AG09319 (cell line): ENCODE measurements at regions not wholly inside any gene's neighbourhood (a gene's known extent, or its start where the extent isn't known, plus 50 kb on each side); places are given as distances from the start of the nearest gene placed in this dataset.
"Not testable (repeated sequence)": the region's sequence is repeated elsewhere in the genome, so short reads cannot be mapped to it uniquely, and the experiment has no call there.

ENCODE experiments used
- DNase-seq: peaks from one replicate; pipeline ENCODE4 v3.0.0-alpha.2; 2010; ENCODE audit warnings: low read depth; ENCODE audit errors: extremely low read depth
- CTCF ChIP-seq: IDR thresholded peaks from 2 replicates; pipeline ENCODE4 v1.5.1; 2011; ENCODE audit warnings: low read depth, mild to moderate bottlenecking, inconsistent platforms, low read length, moderate library complexity

DNA sequence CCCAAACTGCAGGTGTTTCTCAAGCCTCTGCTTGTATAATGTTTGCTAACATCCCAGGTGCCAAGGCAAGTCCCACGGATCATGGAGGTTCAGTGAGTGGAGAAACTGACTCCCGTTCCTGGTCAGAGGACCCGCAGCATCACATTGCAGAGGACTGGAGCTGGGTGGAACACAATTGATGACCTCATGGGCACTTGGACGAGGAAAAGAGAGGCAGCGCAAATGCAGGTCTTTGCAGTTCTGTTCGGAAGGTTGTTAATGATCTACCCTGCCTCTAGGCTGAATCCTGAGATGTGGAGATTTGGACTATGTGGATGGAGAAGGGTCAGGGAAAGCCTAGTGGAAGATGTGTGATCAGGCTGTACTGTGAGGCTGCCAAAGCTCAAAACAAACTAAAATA is 192.9 kb downstream of the DUSP10 start:
- no peak for DNase-seq
- TF ChIP-seq CTCF, result no peak

DNA sequence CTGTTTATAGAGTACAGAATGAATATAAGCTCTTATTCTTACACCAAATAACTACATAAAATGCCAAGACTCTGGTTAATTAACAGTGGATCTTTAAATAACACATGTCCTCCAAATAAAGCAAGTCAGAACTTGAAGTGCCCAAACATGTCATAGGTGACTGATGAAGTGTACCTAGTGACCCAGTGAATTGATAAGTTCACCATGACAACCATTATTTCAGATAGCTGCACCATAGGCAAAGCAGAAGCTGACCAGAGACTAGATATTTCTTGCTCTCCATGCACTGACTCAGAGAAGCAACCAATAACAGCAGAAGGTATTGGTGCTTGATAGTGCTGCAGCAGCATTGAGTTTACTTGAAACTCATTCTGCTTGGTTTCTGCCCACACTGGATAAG is 192.1 kb downstream of the DUSP10 start:
- no peak for TF ChIP-seq CTCF
- DNase-seq, result no peak

DNA sequence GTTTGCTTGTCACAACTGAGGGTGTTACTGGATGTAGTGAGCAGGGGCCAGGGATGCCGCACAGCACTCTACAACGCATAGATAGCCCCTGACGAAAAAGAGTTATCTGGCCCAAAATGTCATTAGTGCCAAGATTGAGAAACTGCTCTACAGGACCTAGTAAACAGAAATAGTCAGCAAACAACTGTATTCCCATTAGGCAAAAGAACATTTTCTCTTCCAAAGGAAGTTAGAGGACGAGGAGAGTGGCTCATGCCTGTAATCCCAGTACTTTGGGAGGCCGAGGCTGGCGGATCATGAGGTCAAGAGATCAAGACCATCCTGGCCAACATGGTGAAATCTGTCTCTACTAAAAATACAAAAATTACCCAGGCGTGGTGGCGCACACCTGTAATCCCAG is 189.1 kb downstream of the DUSP10 start:
- DNase-seq, result not testable (repeated sequence)

- DNase-seq, result no peak
- TF ChIP-seq CTCF, result no peak
Measured at GRCh38 chr1:221555689-221556433, 186.0 kb downstream of the DUSP10 start.

- no peak for DNase-seq
- no peak for TF ChIP-seq CTCF
Measured at GRCh38 chr1:221556435-221556834, 185.5 kb downstream of the DUSP10 start.

GRCh38 chr1:221557013-221557412 is 184.9 kb downstream of the DUSP10 start:
- DNase-seq, result no peak
- TF ChIP-seq CTCF, result no peak

DNA sequence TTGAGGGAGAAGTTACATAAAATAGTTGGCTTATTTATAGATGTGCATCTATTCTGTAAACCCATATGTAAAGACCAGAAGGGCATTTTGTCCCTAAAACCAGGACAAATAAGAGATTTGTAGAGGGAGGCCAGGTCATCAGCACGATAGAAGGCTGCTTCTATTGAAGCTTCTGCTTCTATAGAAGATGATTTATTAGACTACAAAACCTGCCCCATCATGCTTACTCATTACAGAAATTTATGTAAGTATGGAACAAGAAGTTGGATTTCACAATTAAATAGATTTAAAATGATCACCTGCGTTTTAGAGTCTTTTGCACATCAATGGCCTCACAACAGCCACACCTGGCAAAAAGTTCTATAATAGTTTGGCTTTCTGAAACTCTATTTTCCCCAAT is 183.5 kb downstream of the DUSP10 start:
- no peak for DNase-seq

More for the DNA sequence above, 183.5 kb downstream of the DUSP10 start:
- TF ChIP-seq CTCF, result no peak
